ENCODE measurements at regions not wholly inside any gene's neighbourhood (a gene's known extent, or its start where the extent isn't known, plus 50 kb on each side); places are given as distances from the start of the nearest gene placed in this dataset.

GRCh38 chr13:106418556-106418955 lies 116.9 kb downstream of the EFNB2 start:
- Histone ChIP-seq H3K27ac (ENCODE audit: extremely low read depth, low read depth, low read length) (no peak overlapping the region), H3K4me3 (ENCODE audit: low read depth, low read length) (no peak overlapping the region), H3K36me3 (ENCODE audit: control insufficient read depth in 2 of 2, insufficient read depth in 1 of 2, low read length in 2 of 2) (no peaks in the 10 kb centered on the region), H3K9me3 (ENCODE audit: control insufficient read depth, insufficient read depth, low read depth, low read length) (no peaks in the 10 kb centered on the region), H3K4me1 (ENCODE audit: control insufficient read depth, insufficient read depth, low read length) (no peaks in the 10 kb centered on the region)
- POLR2A ChIA-PET: no interaction called here
- CTCF ChIA-PET: no interaction called here
- no peak for TF ChIP-seq ZBTB44 (tag by site-specific recombination; IDR thresholded peaks at IDR 0.05)
- TF ChIP-seq GLI2 (tag by site-specific recombination; IDR thresholded peaks at IDR 0.05; ENCODE audit: borderline replicate concordance, low read depth): no peak
- TF ChIP-seq ZNF654 (tag by site-specific recombination; IDR thresholded peaks at IDR 0.05; ENCODE audit: low read depth): no peak
- no peak for TF ChIP-seq ZNF645 (tag by site-specific recombination; IDR thresholded peaks at IDR 0.05)
- no peak for TF ChIP-seq YY2 (tag by site-specific recombination; IDR thresholded peaks at IDR 0.05)
- no peak for TF ChIP-seq ZNF792 (tag by site-specific recombination; IDR thresholded peaks at IDR 0.05)

- H3K4me1 ChIP-seq (ENCODE audit: control insufficient read depth, insufficient read depth, low read length): no peaks in the 10 kb centered on the region
- no peak overlapping the region for H3K4me3 ChIP-seq (ENCODE audit: low read depth, low read length)
- CTCF ChIA-PET: no interaction called here
- POLR2A ChIA-PET: no interaction called here
- no peaks in the 10 kb centered on the region for H3K36me3 ChIP-seq (ENCODE audit: control insufficient read depth in 2 of 2, insufficient read depth in 1 of 2, low read length in 2 of 2)
- TF ChIP-seq ZNF19 (tag by site-specific recombination; IDR thresholded peaks at IDR 0.05; ENCODE audit: low read depth) (no peak), ZNF596 (tag by site-specific recombination; IDR thresholded peaks at IDR 0.05) (no peak), ZNF211 (tag by site-specific recombination; IDR thresholded peaks at IDR 0.05; ENCODE audit: low read depth) (no peak), ZNF555 (tag by site-specific recombination; conservative IDR thresholded peaks at IDR 0.05) (no peak), ZEB2 (tag by site-specific recombination; IDR thresholded peaks at IDR 0.05) (no peak)
- no peaks in the 10 kb centered on the region for H3K9me3 ChIP-seq (ENCODE audit: control insufficient read depth, insufficient read depth, low read depth, low read length)
- H3K27ac ChIP-seq (ENCODE audit: extremely low read depth, low read depth, low read length): no peak overlapping the region
Measured at GRCh38 chr13:106417467-106418110, 117.9 kb downstream of the EFNB2 start.

- TF ChIP-seq ZNF112 (tag by site-specific recombination; IDR thresholded peaks at IDR 0.05) (no peak), ZNF354C (tag by site-specific recombination; IDR thresholded peaks at IDR 0.05; ENCODE audit: borderline replicate concordance, low read depth) (no peak), ZNF138 (tag by site-specific recombination; IDR thresholded peaks at IDR 0.05; ENCODE audit: borderline replicate concordance) (no peak), ZNF155 (tag by site-specific recombination; IDR thresholded peaks at IDR 0.05) (no peak)
- Histone ChIP-seq H3K9me3 (ENCODE audit: control insufficient read depth, insufficient read depth, low read depth, low read length) (no peaks in the 10 kb centered on the region), H3K27ac (ENCODE audit: extremely low read depth, low read depth, low read length) (no peak overlapping the region), H3K4me3 (ENCODE audit: low read depth, low read length) (no peak overlapping the region), H3K4me1 (ENCODE audit: control insufficient read depth, insufficient read depth, low read length) (no peaks in the 10 kb centered on the region), H3K36me3 (ENCODE audit: control insufficient read depth in 2 of 2, insufficient read depth in 1 of 2, low read length in 2 of 2) (no peaks in the 10 kb centered on the region)
- POLR2A ChIA-PET: no interaction called here
- CTCF ChIA-PET: no interaction called here
Measured at GRCh38 chr13:106416645-106417044, 118.8 kb downstream of the EFNB2 start.

GRCh38 chr13:106415971-106416370 lies 119.5 kb downstream of the EFNB2 start:
- H3K36me3 ChIP-seq (ENCODE audit: control insufficient read depth in 2 of 2, insufficient read depth in 1 of 2, low read length in 2 of 2): no peaks in the 10 kb centered on the region
- H3K27ac ChIP-seq (ENCODE audit: extremely low read depth, low read depth, low read length): no peak overlapping the region
- POLR2A ChIA-PET: no interaction called here
- CTCF ChIA-PET: interaction anchor here (0.5 kb wide), 1 partner anchor 474 kb away, joined by 3 read pairs; no protein-coding TSS in a partner anchor
- H3K9me3 ChIP-seq (ENCODE audit: control insufficient read depth, insufficient read depth, low read depth, low read length): no peaks in the 10 kb centered on the region
- no peak overlapping the region for H3K4me3 ChIP-seq (ENCODE audit: low read depth, low read length)
- no peaks in the 10 kb centered on the region for H3K4me1 ChIP-seq (ENCODE audit: control insufficient read depth, insufficient read depth, low read length)
- TF ChIP-seq ZNF202 (tag by site-specific recombination; IDR thresholded peaks at IDR 0.05; ENCODE audit: borderline replicate concordance) (no peak), BCL11A (tag by site-specific recombination; IDR thresholded peaks at IDR 0.05; ENCODE audit: low read depth) (no peak), SETDB1 (IDR thresholded peaks at IDR 0.05; ENCODE audit: insufficient read length, low read length) (no peak), PRDM10 (tag by site-specific recombination; IDR thresholded peaks at IDR 0.05) (no peak), ZFHX2 (tag by site-specific recombination; conservative IDR thresholded peaks at IDR 0.05) (no peak), ZNF658 (tag by site-specific recombination; IDR thresholded peaks at IDR 0.05) (no peak)
